GM06990 (cell line): ENCODE measurements at regions not wholly inside any gene's neighbourhood (a gene's known extent, or its start where the extent isn't known, plus 50 kb on each side); places are given as distances from the start of the nearest gene placed in this dataset.

Source experiments
- DNase-seq: peaks from one replicate; pipeline ENCODE4 v3.0.0-alpha.2; 2011; ENCODE audit not compliant: insufficient read length; ENCODE audit errors: extremely low read depth
- H3K27me3 ChIP-seq: replicated peaks from 2 replicates; pipeline ENCODE4 v1.6.0; 2011; ENCODE audit warnings: low read length; ENCODE audit not compliant: control insufficient read depth, insufficient read depth
- H3K36me3 ChIP-seq: 2 replicates; pipeline ENCODE4 v1.5.1; 2011; ENCODE audit warnings: low read length; ENCODE audit not compliant: control insufficient read depth, insufficient read depth
- H3K4me3 ChIP-seq: replicated peaks from 2 replicates; pipeline ENCODE4 v1.5.1; 2011; ENCODE audit warnings: low read depth, mild to moderate bottlenecking, control low read depth, low read length
- TF ChIP-seq, protein P1 (sequence below): IDR thresholded peaks from 2 replicates; pipeline ENCODE4 v1.5.1; 2011; ENCODE audit warnings: low read length, control low read depth, mild to moderate bottlenecking, inconsistent platforms; ENCODE audit not compliant: insufficient read depth, poor library complexity, severe bottlenecking

DNA sequence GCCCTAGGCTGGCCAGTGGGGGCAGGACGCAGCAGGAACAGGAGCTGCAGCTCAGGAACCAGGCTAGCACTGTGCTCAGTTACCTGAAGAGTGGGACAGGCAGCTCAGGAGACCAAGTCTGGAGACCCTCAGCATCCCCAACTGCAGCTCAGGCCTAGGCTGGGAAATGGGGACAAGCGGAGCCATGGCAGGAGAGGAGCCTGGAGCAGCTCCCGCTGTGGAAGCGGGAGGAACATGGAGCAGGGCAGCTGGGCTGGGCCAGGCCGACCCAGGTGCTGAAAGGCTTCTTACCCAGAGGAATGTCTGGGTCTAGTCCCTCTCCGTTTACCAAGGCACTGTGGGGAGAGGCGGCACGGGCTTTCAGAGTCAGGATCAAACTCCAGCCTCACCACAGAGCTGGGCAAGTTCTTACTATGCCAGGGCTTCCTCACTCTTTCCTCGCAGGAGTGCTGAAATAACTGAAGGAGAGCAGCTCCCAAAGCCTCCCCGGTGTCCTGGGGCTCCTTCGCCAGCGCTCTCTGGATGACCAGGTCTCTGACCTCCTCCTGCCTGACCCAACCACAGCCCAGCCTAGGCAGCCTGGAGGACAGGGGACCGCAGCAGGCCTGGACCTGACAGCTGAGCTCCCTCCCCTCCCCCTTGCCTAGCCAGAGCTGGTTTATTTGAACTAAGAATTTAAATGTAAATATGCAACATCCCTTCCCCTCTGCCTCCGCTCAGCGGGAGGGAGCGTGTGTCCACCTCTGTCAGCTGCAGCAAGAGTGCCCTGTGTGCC lies 247.8 kb upstream of the SIX2 start:
- TF ChIP-seq, protein P1, sequence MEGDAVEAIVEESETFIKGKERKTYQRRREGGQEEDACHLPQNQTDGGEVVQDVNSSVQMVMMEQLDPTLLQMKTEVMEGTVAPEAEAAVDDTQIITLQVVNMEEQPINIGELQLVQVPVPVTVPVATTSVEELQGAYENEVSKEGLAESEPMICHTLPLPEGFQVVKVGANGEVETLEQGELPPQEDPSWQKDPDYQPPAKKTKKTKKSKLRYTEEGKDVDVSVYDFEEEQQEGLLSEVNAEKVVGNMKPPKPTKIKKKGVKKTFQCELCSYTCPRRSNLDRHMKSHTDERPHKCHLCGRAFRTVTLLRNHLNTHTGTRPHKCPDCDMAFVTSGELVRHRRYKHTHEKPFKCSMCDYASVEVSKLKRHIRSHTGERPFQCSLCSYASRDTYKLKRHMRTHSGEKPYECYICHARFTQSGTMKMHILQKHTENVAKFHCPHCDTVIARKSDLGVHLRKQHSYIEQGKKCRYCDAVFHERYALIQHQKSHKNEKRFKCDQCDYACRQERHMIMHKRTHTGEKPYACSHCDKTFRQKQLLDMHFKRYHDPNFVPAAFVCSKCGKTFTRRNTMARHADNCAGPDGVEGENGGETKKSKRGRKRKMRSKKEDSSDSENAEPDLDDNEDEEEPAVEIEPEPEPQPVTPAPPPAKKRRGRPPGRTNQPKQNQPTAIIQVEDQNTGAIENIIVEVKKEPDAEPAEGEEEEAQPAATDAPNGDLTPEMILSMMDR: no peak
- Histone ChIP-seq H3K36me3 (no peaks in the 10 kb centered on the region), H3K4me3 (no peak overlapping the region), H3K27me3 (no peaks in the 10 kb centered on the region; the same call in none of the 2 replicates)
- DNase-seq: no peak

DNA sequence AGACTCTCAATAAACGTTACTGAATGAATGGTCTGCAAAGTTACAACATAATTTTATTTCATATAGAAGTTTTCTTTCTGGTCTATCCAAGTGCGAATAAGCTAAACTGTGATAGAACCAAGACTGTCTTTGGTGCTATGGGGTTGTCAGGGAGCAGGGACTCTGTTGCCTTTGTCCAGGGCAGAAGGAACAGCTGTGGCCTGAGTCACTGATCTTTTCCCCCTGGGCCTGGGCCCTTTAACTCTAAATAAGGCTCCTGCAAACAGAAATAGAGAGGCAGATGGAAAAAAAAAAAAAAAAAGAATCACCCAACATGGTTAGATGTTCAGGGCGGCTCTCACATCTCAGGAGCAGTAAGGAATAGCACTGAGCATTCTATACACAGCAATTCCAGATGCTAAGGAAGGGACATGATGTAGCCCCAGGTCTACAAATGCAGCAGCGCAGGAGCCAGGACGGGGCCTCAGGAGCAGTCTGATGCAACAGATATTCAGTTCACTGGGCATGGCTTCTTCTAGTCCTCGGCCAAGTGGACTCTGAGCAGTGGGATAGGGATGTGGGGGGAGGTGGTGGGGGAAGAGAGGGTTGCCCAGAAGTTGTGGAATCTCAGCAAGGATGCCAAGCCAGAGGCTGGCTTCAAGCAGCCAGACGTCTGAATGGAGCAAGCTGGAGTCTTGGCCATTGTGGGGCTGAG lies 247.1 kb upstream of the SIX2 start:
- Histone ChIP-seq H3K4me3 (no peak overlapping the region), H3K36me3 (no peaks in the 10 kb centered on the region), H3K27me3 (no peaks in the 10 kb centered on the region; the same call in none of the 2 replicates)
- TF ChIP-seq, protein P1: no peak
- DNase-seq: no peak

DNA sequence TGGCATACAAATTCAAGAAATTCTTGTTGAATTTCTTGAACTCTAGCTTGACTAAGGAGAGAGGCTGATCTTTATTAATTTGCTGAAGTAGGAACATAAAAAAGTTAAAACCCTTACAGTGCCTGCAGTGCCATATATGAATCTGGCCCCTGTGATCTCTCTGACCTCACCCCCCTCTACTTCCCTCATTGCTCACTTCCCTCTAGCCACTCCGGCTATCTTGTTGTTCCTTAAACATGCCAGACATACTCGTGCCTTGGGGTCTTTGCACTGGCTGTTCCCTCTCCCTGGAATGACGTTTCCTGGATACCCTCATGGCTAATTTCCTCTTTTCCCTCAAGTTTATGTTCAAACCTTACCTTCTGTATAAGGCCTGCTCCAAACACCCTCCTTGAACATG lies 246.3 kb upstream of the SIX2 start:
- no peak for DNase-seq
- H3K27me3 ChIP-seq: no peaks in the 10 kb centered on the region; the same call in 1 of the 2 replicates
- no peaks in the 10 kb centered on the region for H3K36me3 ChIP-seq
- TF ChIP-seq, protein P1: no peak
- H3K4me3 ChIP-seq: no peak overlapping the region

DNA sequence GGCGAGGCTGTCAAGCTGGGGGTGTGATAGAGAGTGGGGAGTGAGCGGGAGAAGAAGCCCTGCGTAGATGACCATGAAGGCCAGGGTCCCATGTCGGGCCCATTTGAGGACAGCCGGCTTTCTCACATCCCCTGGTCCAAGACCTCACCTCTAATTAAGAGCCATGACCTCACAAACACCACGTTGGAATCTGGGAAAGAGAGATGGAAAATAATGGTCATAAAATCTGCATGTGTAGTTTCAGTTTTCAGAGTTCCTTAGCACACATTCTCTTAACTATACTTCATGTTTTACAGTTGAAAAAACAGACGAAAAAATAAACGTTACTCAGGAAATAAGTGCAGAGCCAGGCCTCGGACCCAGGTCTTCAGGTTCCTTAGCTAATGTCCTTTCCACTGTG lies 244.8 kb upstream of the SIX2 start:
- no peak for DNase-seq
- Histone ChIP-seq H3K27me3 (no peaks in the 10 kb centered on the region; the same call in 1 of the 2 replicates), H3K36me3 (no peaks in the 10 kb centered on the region), H3K4me3 (no peak overlapping the region)
- TF ChIP-seq, protein P1: no peak

DNA sequence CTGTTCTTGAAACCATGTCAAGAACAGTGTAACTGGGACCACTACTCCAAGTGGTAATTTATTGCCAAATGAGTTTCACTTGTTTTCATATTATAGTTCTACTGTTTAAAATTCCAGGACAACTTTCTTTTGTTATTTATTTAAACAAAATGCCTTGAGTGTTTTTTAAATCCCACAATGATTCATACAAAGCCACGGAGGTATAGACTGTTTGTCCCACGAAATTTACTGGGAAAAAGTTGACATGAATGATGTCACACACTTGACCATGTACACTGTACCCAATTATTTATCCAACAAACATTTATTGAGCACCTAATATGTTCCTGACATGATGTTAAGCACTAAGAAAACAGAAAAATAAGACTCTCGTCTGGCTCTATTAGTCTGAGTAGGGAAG lies 243.9 kb upstream of the SIX2 start:
- DNase-seq: no peak
- no peak overlapping the region for H3K4me3 ChIP-seq
- H3K36me3 ChIP-seq: no peaks in the 10 kb centered on the region
- no peaks in the 10 kb centered on the region; the same call in 1 of the 2 replicates for H3K27me3 ChIP-seq
- TF ChIP-seq, protein P1: no peak
